DOHH2 (cell line): ENCODE measurements at regions not wholly inside any gene's neighbourhood (a gene's known extent, or its start where the extent isn't known, plus 50 kb on each side); places are given as distances from the start of the nearest gene placed in this dataset.

Experiments
- EZH2phosphoT487 ChIP-seq: fragments of 200-600 bp; sonication (generic); IDR thresholded peaks from 2 replicates; pipeline ENCODE4 v1.6.1; 2017; ENCODE audit warnings: borderline replicate concordance, mild to moderate bottlenecking, antibody characterized with exemption, low read length, moderate library complexity, mixed read lengths
- TF ChIP-seq, protein P1 (sequence below): fragments of 200-600 bp; sonication (generic); IDR thresholded peaks from one replicate; pipeline ENCODE4 v1.5.1; 2014; ENCODE audit warnings: antibody characterized with exemption, mild to moderate bottlenecking, low read depth, low read length; ENCODE audit not compliant: poor library complexity, severe bottlenecking

DNA sequence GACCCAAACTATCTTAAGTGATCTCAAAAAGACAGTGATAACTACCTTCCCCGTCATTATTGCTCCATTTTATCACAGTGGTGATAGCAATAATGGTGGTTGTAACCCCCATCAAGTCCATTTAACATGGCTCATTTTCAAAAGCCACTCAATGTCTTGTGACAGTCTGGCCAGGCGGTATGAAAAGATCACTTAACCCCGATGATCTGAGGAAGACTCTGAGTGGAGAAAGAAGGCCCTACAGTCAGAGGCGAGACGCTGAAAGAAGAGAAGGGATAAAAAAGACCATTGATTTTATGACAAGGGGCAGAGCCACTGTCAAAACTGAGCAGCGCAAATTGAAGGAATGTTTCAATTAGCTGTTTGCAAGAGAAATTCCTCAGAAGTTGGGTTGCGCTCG is 417.2 kb upstream of the PBX1 start:
- TF ChIP-seq, protein P1, sequence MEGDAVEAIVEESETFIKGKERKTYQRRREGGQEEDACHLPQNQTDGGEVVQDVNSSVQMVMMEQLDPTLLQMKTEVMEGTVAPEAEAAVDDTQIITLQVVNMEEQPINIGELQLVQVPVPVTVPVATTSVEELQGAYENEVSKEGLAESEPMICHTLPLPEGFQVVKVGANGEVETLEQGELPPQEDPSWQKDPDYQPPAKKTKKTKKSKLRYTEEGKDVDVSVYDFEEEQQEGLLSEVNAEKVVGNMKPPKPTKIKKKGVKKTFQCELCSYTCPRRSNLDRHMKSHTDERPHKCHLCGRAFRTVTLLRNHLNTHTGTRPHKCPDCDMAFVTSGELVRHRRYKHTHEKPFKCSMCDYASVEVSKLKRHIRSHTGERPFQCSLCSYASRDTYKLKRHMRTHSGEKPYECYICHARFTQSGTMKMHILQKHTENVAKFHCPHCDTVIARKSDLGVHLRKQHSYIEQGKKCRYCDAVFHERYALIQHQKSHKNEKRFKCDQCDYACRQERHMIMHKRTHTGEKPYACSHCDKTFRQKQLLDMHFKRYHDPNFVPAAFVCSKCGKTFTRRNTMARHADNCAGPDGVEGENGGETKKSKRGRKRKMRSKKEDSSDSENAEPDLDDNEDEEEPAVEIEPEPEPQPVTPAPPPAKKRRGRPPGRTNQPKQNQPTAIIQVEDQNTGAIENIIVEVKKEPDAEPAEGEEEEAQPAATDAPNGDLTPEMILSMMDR: no peak
- no peak for TF ChIP-seq EZH2phosphoT487
